Endodermal cell (in vitro differentiated cells): ENCODE measurements at regions not wholly inside any gene's neighbourhood (a gene's known extent, or its start where the extent isn't known, plus 50 kb on each side); places are given as distances from the start of the nearest gene placed in this dataset.

Source experiments
- DNase-seq: peaks from one replicate; pipeline ENCODE4 v3.0.0-alpha.2; 2017
- H3K27ac ChIP-seq: 2 replicates; pipeline ENCODE4 v1.5.1; 2013; ENCODE audit warnings: mild to moderate bottlenecking, low read depth, low read length, moderate library complexity
- H3K27me3 ChIP-seq: 2 replicates; pipeline ENCODE4 v1.6.1; 2013; ENCODE audit warnings: mild to moderate bottlenecking, low read length, moderate library complexity; ENCODE audit not compliant: insufficient read depth, control insufficient read depth, poor library complexity, severe bottlenecking
- H3K36me3 ChIP-seq: 2 replicates; pipeline ENCODE4 v1.7.0; 2013; ENCODE audit warnings: mild to moderate bottlenecking, low read length, moderate library complexity; ENCODE audit not compliant: control insufficient read depth, insufficient read depth
- H3K4me1 ChIP-seq: one replicate; pipeline ENCODE4 v1.7.0; 2013; ENCODE audit warnings: low read length; ENCODE audit not compliant: control insufficient read depth, insufficient read depth
- H3K4me3 ChIP-seq: 2 replicates; pipeline ENCODE4 v1.5.1; 2013; ENCODE audit warnings: mild to moderate bottlenecking, low read length, moderate library complexity
- H3K9ac ChIP-seq: 2 replicates; pipeline ENCODE4 v1.6.1; 2013; ENCODE audit warnings: mild to moderate bottlenecking, low read length, moderate library complexity; ENCODE audit not compliant: poor library complexity, severe bottlenecking; ENCODE audit errors: extremely low read depth
- H3K9me3 ChIP-seq: 2 replicates; pipeline ENCODE4 v1.6.1; 2013; ENCODE audit warnings: mild to moderate bottlenecking, low read length, moderate library complexity; ENCODE audit not compliant: control insufficient read depth
- H3K27ac Mint-ChIP-seq: 2 replicates; pipeline ENCODE4 v1.8.0; 2020; ENCODE audit warnings: mixed read lengths
- H3K27me3 Mint-ChIP-seq: 2 replicates; pipeline ENCODE4 v1.8.0; 2021; ENCODE audit warnings: mild to moderate bottlenecking, mixed read lengths; ENCODE audit not compliant: insufficient read depth
- H3K36me3 Mint-ChIP-seq: 2 replicates; pipeline ENCODE4 v1.8.0; 2020; ENCODE audit warnings: low read depth, mixed read lengths
- H3K4me1 Mint-ChIP-seq: 2 replicates; pipeline ENCODE4 v1.8.0; 2020; ENCODE audit warnings: mixed read lengths
- H3K4me3 Mint-ChIP-seq: 2 replicates; pipeline ENCODE4 v1.8.0; 2020; ENCODE audit warnings: mild to moderate bottlenecking, moderate library complexity, mixed read lengths
- H3K9me3 Mint-ChIP-seq: 2 replicates; pipeline ENCODE4 v1.8.0; 2020; ENCODE audit warnings: mild to moderate bottlenecking, mixed read lengths
- WGBS, 2 experiments: methylation state at CpG; one replicate each; pipeline versions ENCODE4 v1.1.5 to v1.1.7; 2013; ENCODE audit warnings: missing lambda C conversion rate in 2 of 2, mixed read lengths in 1 of 2; ENCODE audit not compliant: insufficient coverage in 1 of 2, insufficient read length in 1 of 2; 5-methylcytosine and 5-hydroxymethylcytosine counted together
- TF ChIP-seq, protein P1 (sequence below): fragments of 200-600 bp; sonication (generic); conservative IDR thresholded peaks from 2 replicates; pipeline ENCODE4 v1.5.0; 2021; ENCODE audit warnings: antibody characterized with exemption, mild to moderate bottlenecking

DNA sequence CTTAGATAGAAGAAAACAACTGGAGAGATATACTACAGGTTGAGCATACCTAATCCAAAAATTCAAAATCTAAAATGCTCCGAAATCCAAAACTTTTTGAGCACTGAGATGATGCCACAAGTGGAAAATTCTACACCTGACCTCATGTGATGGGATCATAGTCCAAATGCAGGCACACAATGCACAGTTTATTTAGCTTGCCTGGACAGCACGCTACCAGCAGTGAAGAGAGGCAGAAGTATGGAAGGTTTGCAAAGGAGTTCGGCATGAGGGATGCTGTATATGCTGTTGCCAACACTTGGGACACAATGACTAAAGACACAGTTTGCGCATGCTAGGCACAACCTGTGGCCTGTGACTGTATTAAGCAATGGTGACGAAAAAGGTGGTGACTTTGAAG is 58.1 kb upstream of the CAND1 start:
- peaks cover 22% of the 10 kb centered on the region for H3K27me3 ChIP-seq
- 91 to 93% methylated on average over 5 of the region's 5 CpGs for WGBS, 2 experiments
- no peak overlapping the region for H3K27ac ChIP-seq
- no peak overlapping the region for H3K9ac ChIP-seq
- H3K9me3 ChIP-seq: no peaks in the 10 kb centered on the region
- no peak overlapping the region for H3K4me3 ChIP-seq
- no peak overlapping the region for H3K4me3 Mint-ChIP-seq
- no peak for DNase-seq
- H3K4me1 Mint-ChIP-seq: peaks cover 30% of the 10 kb centered on the region
- H3K36me3 Mint-ChIP-seq: no peaks in the 10 kb centered on the region
- H3K4me1 ChIP-seq: peaks cover 11% of the 10 kb centered on the region
- no peak overlapping the region for H3K27ac Mint-ChIP-seq
- peaks cover 15% of the 10 kb centered on the region for H3K27me3 Mint-ChIP-seq
- TF ChIP-seq, protein P1, sequence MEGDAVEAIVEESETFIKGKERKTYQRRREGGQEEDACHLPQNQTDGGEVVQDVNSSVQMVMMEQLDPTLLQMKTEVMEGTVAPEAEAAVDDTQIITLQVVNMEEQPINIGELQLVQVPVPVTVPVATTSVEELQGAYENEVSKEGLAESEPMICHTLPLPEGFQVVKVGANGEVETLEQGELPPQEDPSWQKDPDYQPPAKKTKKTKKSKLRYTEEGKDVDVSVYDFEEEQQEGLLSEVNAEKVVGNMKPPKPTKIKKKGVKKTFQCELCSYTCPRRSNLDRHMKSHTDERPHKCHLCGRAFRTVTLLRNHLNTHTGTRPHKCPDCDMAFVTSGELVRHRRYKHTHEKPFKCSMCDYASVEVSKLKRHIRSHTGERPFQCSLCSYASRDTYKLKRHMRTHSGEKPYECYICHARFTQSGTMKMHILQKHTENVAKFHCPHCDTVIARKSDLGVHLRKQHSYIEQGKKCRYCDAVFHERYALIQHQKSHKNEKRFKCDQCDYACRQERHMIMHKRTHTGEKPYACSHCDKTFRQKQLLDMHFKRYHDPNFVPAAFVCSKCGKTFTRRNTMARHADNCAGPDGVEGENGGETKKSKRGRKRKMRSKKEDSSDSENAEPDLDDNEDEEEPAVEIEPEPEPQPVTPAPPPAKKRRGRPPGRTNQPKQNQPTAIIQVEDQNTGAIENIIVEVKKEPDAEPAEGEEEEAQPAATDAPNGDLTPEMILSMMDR: no peak
- H3K36me3 ChIP-seq: no peaks in the 10 kb centered on the region
- no peaks in the 10 kb centered on the region for H3K9me3 Mint-ChIP-seq

DNA sequence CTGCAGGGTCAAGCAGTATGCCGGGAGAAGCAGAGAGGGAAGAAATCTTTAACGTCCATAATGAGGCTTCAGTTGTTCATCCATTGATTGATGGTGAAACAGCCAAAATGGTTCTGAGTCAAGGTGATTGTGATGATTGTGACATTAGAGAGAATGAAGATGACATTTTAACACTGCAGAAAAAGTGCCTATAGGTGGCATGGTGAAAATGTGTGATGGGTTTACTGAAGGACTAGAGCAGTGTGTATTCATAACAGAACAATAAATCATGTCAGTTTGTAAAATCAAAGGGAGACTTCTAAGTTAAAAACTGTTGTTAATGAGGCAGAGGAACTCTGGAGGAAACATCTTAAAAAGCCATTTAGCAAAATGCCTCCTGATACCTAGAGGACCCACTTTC is 57.7 kb upstream of the CAND1 start:
- H3K4me1 Mint-ChIP-seq: peaks cover 29% of the 10 kb centered on the region
- Histone ChIP-seq H3K27ac (no peak overlapping the region), H3K9ac (no peak overlapping the region), H3K9me3 (no peaks in the 10 kb centered on the region), H3K4me1 (peaks cover 11% of the 10 kb centered on the region), H3K27me3 (peaks cover 22% of the 10 kb centered on the region), H3K36me3 (no peaks in the 10 kb centered on the region), H3K4me3 (no peak overlapping the region)
- no peaks in the 10 kb centered on the region for H3K36me3 Mint-ChIP-seq
- no peak overlapping the region for H3K4me3 Mint-ChIP-seq
- no peak for DNase-seq
- H3K27ac Mint-ChIP-seq: no peak overlapping the region
- TF ChIP-seq, protein P1: no peak
- 92 to 100% methylated on average over 2 of the region's 2 CpGs for WGBS, 2 experiments
- H3K9me3 Mint-ChIP-seq: no peaks in the 10 kb centered on the region
- H3K27me3 Mint-ChIP-seq: peaks cover 15% of the 10 kb centered on the region

DNA sequence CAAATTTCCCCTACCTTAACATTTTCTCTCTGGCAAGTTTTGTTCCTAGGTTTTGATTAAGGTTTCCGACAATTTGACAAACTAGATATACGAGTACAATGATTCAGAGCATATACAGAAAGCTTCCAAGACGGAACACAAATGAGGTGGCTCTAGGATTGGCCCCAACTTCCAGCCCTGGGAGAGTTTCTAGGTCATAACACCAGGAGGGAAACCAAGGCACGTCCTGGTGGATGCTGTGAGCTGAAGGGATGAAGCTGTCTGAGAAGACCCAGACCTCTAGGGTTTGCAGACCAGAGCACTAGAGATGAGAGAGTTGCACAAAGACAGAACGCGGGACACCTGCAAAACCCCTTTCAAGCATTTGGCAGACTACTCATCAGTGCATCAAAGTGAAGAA is 51.5 kb upstream of the CAND1 start:
- Mint-ChIP-seq H3K9me3 (no peaks in the 10 kb centered on the region), H3K36me3 (no peaks in the 10 kb centered on the region), H3K27ac (no peak overlapping the region), H3K27me3 (peaks cover 7% of the 10 kb centered on the region), H3K4me3 (no peak overlapping the region), H3K4me1 (no peaks in the 10 kb centered on the region)
- Histone ChIP-seq H3K4me3 (no peak overlapping the region), H3K36me3 (no peaks in the 10 kb centered on the region), H3K9ac (no peak overlapping the region), H3K4me1 (no peaks in the 10 kb centered on the region), H3K9me3 (no peaks in the 10 kb centered on the region), H3K27ac (no peak overlapping the region), H3K27me3 (no peaks in the 10 kb centered on the region)
- DNase-seq: no peak
- WGBS, 2 experiments: 93 to 100% methylated on average over 3 to 6 of the region's 6 CpGs
- TF ChIP-seq, protein P1: no peak
